Caco-2 (cell line): ENCODE measurements at regions not wholly inside any gene's neighbourhood (a gene's known extent, or its start where the extent isn't known, plus 50 kb on each side); places are given as distances from the start of the nearest gene placed in this dataset.

Experiments
- BruUV-seq: library from RNA; stranded (reverse); fragments of 400-500 nt; replicated peaks from 2 replicates; lab custom pipeline; 2021; lab: Mats Ljungman, UMichigan
- CTCF ChIA-PET: fragments of 300-600 bp; sonication (Branson Sonifier 250); formaldehyde crosslinking; loops from one replicate; lab custom pipeline; 2022; ENCODE audit warnings: antibody characterized with exemption; lab: Charles Lee
- POLR2A ChIA-PET: fragments of 300-600 bp; sonication (Branson Sonifier 250); formaldehyde crosslinking; loops from one replicate; lab custom pipeline; 2022; ENCODE audit warnings: antibody characterized with exemption; lab: Charles Lee
- DNase-seq, 2 experiments: peaks; one replicate each; pipeline versions ENCODE4 v3.0.0 to v3.0.0-alpha.2; 2020 to 2022
- H3K27me3 ChIP-seq: replicated peaks from 2 replicates; pipeline ENCODE4 v1.6.0; 2011; ENCODE audit warnings: low read length; ENCODE audit not compliant: control insufficient read depth, insufficient read depth
- H3K36me3 ChIP-seq: 2 replicates; pipeline ENCODE4 v1.5.1; 2011; ENCODE audit warnings: low read length; ENCODE audit not compliant: control insufficient read depth, insufficient read depth
- H3K4me1 ChIP-seq: fragments of 250-450 bp; sonication (Bioruptor Pico); 2 replicates; pipeline ENCODE4 v1.5.1; 2020; ENCODE audit warnings: mild to moderate bottlenecking
- H3K4me3 ChIP-seq: 2 replicates; pipeline ENCODE4 v1.5.1; 2011; ENCODE audit warnings: low read depth, mild to moderate bottlenecking, control low read depth, low read length
- H3K9me3 ChIP-seq: fragments of 250-450 bp; sonication (Bioruptor Pico); 2 replicates; pipeline ENCODE4 v1.5.1; 2020; ENCODE audit warnings: mild to moderate bottlenecking, moderate library complexity
- H3K27ac Mint-ChIP-seq: one replicate; pipeline ENCODE4 v1.8.0; 2022; ENCODE audit warnings: mixed read lengths; ENCODE audit not compliant: unreplicated experiment
- H3K27me3 Mint-ChIP-seq: one replicate; pipeline ENCODE4 v1.8.0; 2022; ENCODE audit warnings: mixed read lengths; ENCODE audit not compliant: insufficient read depth, unreplicated experiment
- H3K36me3 Mint-ChIP-seq: one replicate; pipeline ENCODE4 v1.8.0; 2022; ENCODE audit warnings: mild to moderate bottlenecking, mixed read lengths; ENCODE audit not compliant: insufficient read depth, unreplicated experiment
- H3K4me1 Mint-ChIP-seq: one replicate; pipeline ENCODE4 v1.8.0; 2022; ENCODE audit warnings: low read depth, mixed read lengths; ENCODE audit not compliant: unreplicated experiment
- H3K4me3 Mint-ChIP-seq: one replicate; pipeline ENCODE4 v1.8.0; 2022; ENCODE audit warnings: mild to moderate bottlenecking, moderate library complexity, mixed read lengths; ENCODE audit not compliant: unreplicated experiment
- H3K9me3 Mint-ChIP-seq: one replicate; pipeline ENCODE4 v1.8.0; 2022; ENCODE audit warnings: mixed read lengths; ENCODE audit not compliant: unreplicated experiment
- intact Hi-C: fragments of 100-400 bp; cut with micrococcal nuclease; formaldehyde crosslinking; loops from one replicate; pipeline ENCODE4 v1.10.0; 2022; ENCODE audit not compliant: unreplicated experiment
- TF ChIP-seq, protein P1 (sequence below), 2 experiments: fragments of 200-600 bp in 1 of 2; IDR thresholded peaks; 1 replicate in 1 of 2; 2 replicates in 1 of 2; pipeline versions ENCODE4 v1.5.1 to v1.8.0; 2011 to 2022; ENCODE audit warnings: antibody characterized with exemption in 1 of 2, control low read depth in 1 of 2, inconsistent platforms in 1 of 2, low read depth in 1 of 2, low read length in 1 of 2, mild to moderate bottlenecking in 1 of 2, moderate library complexity in 1 of 2; ENCODE audit not compliant: insufficient read depth in 1 of 2, severe bottlenecking in 1 of 2, unreplicated experiment in 1 of 2

DNA sequence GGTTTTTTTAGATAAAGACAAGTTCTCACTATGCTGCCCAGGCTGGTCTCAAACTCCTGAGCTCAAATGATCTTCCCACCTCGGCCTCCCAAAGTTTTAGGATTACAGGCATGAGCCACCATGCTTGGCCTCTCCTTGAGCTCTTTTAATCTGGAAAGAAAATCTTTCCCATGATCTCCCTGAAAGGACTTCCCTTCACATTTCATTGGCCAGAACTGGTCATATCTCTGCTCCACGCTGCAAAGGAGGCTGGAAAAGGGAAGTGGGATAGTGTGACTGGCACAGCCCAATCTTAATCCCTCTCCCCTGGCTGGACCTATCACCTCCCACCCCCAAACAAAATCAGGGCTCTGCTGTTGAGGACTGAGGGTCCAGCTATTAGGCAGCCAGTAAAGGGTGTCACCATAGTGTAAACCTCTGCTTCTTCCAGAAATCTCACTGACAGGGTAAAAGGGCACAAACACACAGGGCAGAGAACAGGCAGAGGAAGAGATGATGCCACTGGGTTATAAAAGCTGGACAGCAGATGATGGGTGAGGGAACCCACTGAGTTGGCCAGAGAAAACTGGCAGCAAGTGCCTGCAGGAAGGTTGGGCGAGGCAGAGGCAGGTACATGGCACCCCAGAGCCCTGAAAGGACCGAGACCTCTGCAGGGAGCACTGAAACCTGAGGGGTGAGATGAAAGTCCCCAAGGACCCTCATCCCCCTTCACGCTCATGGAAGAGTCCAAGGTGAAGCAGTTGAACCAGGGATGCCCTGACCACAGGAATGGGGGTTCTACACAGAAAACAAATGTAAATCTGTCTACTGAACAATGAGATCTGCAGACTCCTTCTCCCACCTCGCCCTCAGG, 83.1 kb upstream of the PTPN1 start:
- intact Hi-C loops = no loop called here
- BruUV-seq = no TSS peak
- Histone ChIP-seq H3K36me3 (peaks cover 1% of the 10 kb centered on the region; the same call in 1 of the 2 replicates), H3K4me1 (peaks cover 47% of the 10 kb centered on the region), H3K27me3 (no peaks in the 10 kb centered on the region), H3K9me3 (no peaks in the 10 kb centered on the region), H3K4me3 (no peak overlapping the region)
- no peak for DNase-seq
- ChIA-PET CTCF (no interaction called here), POLR2A (no interaction called here)
- Mint-ChIP-seq H3K27ac (no peak overlapping the region), H3K36me3 (peaks cover 7% of the 10 kb centered on the region), H3K9me3 (no peaks in the 10 kb centered on the region), H3K27me3 (no peaks in the 10 kb centered on the region), H3K4me1 (peaks cover 36% of the 10 kb centered on the region), H3K4me3 (no peak overlapping the region)
- TF ChIP-seq, protein P1, sequence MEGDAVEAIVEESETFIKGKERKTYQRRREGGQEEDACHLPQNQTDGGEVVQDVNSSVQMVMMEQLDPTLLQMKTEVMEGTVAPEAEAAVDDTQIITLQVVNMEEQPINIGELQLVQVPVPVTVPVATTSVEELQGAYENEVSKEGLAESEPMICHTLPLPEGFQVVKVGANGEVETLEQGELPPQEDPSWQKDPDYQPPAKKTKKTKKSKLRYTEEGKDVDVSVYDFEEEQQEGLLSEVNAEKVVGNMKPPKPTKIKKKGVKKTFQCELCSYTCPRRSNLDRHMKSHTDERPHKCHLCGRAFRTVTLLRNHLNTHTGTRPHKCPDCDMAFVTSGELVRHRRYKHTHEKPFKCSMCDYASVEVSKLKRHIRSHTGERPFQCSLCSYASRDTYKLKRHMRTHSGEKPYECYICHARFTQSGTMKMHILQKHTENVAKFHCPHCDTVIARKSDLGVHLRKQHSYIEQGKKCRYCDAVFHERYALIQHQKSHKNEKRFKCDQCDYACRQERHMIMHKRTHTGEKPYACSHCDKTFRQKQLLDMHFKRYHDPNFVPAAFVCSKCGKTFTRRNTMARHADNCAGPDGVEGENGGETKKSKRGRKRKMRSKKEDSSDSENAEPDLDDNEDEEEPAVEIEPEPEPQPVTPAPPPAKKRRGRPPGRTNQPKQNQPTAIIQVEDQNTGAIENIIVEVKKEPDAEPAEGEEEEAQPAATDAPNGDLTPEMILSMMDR (IDR thresholded peaks at IDR 0.05; ENCODE audit: insufficient read depth in 1 of 2, low read depth in 1 of 2, low read length in 1 of 2, severe bottlenecking in 1 of 2, unreplicated experiment in 1 of 2) = no peak

DNA sequence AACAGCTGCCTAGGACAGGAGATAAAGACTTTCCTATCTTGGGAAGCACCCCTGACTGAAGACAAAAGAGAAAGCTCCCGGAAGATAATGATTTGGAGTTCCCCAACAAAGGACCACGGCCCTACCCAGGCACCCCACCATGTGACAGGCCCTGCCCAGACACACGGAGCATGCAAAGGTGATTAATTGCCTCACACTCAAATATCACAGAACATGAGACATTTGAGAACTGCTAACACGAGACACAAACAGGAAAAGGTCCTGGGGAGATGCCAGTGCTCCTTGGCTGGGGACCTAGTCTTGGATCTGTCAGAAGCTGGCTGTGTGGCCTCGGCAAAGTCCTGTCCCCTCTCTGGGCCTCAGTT, 82.5 kb upstream of the PTPN1 start:
- Mint-ChIP-seq H3K9me3 (no peaks in the 10 kb centered on the region), H3K27me3 (no peaks in the 10 kb centered on the region), H3K4me1 (peaks cover 30% of the 10 kb centered on the region), H3K36me3 (peaks cover 1% of the 10 kb centered on the region), H3K4me3 (no peak overlapping the region), H3K27ac (no peak overlapping the region)
- ChIA-PET CTCF (no interaction called here), POLR2A (no interaction called here)
- Histone ChIP-seq H3K4me1 (peaks cover 41% of the 10 kb centered on the region), H3K4me3 (no peak overlapping the region), H3K36me3 (peaks cover 1% of the 10 kb centered on the region; the same call in 1 of the 2 replicates), H3K27me3 (no peaks in the 10 kb centered on the region), H3K9me3 (no peaks in the 10 kb centered on the region)
- intact Hi-C loops = no loop called here
- TF ChIP-seq, protein P1 (IDR thresholded peaks at IDR 0.05; ENCODE audit: insufficient read depth in 1 of 2, low read depth in 1 of 2, low read length in 1 of 2, severe bottlenecking in 1 of 2, unreplicated experiment in 1 of 2) = no peak
- no TSS peak for BruUV-seq
- DNase-seq = no peak

DNA sequence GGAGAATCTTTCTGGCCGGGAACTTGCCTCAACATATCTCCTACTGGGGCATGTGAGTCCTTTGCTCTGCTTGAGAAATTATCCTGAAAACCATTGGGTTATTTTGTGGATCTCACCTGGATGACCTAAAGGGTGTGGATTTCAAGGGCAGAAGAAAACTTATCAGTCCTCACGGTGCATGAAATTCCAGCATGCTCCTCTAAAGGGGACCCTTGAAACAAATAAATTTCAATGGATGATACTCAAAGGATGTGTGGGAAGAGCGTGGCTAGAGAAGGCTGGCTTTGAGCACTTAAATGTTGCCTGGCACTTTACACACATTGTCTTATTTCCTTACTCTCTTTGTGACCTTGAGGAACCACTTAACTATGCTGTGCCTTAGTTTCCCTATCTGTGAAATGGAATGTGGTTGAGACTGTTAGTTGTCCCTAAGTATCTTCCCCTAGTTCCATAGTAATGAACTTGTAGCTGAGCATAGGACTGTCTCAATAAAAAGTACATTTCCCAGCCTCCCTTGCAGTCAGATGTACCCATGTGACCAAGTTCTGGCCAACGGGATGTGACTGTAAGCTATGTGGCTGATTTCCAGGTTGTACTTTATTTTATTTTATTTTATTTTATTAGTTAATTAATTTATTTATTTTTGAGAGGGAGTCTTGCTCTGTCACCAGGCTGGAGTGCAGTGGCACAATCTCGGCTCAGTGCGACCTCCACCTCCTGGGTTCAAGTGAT, 81.9 kb upstream of the PTPN1 start:
- peaks cover 26% of the 10 kb centered on the region for H3K4me1 Mint-ChIP-seq
- no peaks in the 10 kb centered on the region for H3K27me3 ChIP-seq
- no peaks in the 10 kb centered on the region for H3K9me3 ChIP-seq
- H3K9me3 Mint-ChIP-seq = no peaks in the 10 kb centered on the region
- no peak overlapping the region for H3K4me3 ChIP-seq
- CTCF ChIA-PET = interaction anchor here (1.2 kb wide), 1 partner anchor 36 kb away, joined by 3 read pairs; no protein-coding TSS in a partner anchor
- H3K36me3 Mint-ChIP-seq = no peaks in the 10 kb centered on the region
- H3K4me3 Mint-ChIP-seq = no peak overlapping the region
- TF ChIP-seq, protein P1 (IDR thresholded peaks at IDR 0.05; ENCODE audit: insufficient read depth in 1 of 2, low read depth in 1 of 2, low read length in 1 of 2, severe bottlenecking in 1 of 2, unreplicated experiment in 1 of 2) = no peak
- H3K27ac Mint-ChIP-seq = no peak overlapping the region
- BruUV-seq = no TSS peak
- no peaks in the 10 kb centered on the region for H3K27me3 Mint-ChIP-seq
- peaks cover 1% of the 10 kb centered on the region; the same call in 1 of the 2 replicates for H3K36me3 ChIP-seq
- H3K4me1 ChIP-seq = peaks cover 35% of the 10 kb centered on the region
- POLR2A ChIA-PET = interaction anchor here (0.6 kb wide), 1 partner anchor 30 kb away, joined by 4 read pairs; no protein-coding TSS in a partner anchor
- intact Hi-C loops = no loop called here
- DNase-seq = no peak
